OCI-LY1 (cell line): ENCODE measurements at regions not wholly inside any gene's neighbourhood (a gene's known extent, or its start where the extent isn't known, plus 50 kb on each side); places are given as distances from the start of the nearest gene placed in this dataset.

Source experiments
- H2AFZ ChIP-seq: fragments of 200-600 bp; sonication (generic), shearing (Covaris generic); 2 replicates; pipeline ENCODE4 v1.6.0; 2014; ENCODE audit warnings: antibody characterized with exemption, mild to moderate bottlenecking, low read length
- H3F3A ChIP-seq: fragments of 200-600 bp; sonication (generic), shearing (Covaris generic); 2 replicates; pipeline ENCODE4 v1.6.0; 2014; ENCODE audit warnings: mild to moderate bottlenecking, antibody characterized with exemption, low read length, moderate library complexity; ENCODE audit not compliant: insufficient read depth
- H3K27ac ChIP-seq: fragments of 200-600 bp; sonication (generic); 2 replicates; pipeline ENCODE4 v1.5.1; 2014; ENCODE audit warnings: low read length, mixed run types, mild to moderate bottlenecking, low read depth; ENCODE audit not compliant: poor library complexity, severe bottlenecking
- H3K27me3 ChIP-seq: fragments of 200-600 bp; sonication (generic); 2 replicates; pipeline ENCODE4 v1.6.0; 2014; ENCODE audit warnings: antibody characterized with exemption, mild to moderate bottlenecking, low read length, moderate library complexity; ENCODE audit not compliant: insufficient read depth
- H3K36me3 ChIP-seq: fragments of 200-600 bp; sonication (generic); 2 replicates; pipeline ENCODE4 v1.6.1; 2014; ENCODE audit warnings: mild to moderate bottlenecking, antibody characterized with exemption, low read length, moderate library complexity, mixed read lengths; ENCODE audit not compliant: insufficient read depth
- H3K4me1 ChIP-seq: fragments of 200-600 bp; sonication (generic); 2 replicates; pipeline ENCODE4 v1.5.1; 2014; ENCODE audit warnings: mild to moderate bottlenecking, low read length, moderate library complexity; ENCODE audit not compliant: insufficient read depth, severe bottlenecking
- H3K4me2 ChIP-seq: fragments of 200-600 bp; sonication (generic), shearing (Covaris generic); 2 replicates; pipeline ENCODE4 v1.6.1; 2014; ENCODE audit warnings: low read length
- H3K4me3 ChIP-seq: fragments of 200-600 bp; sonication (generic); 2 replicates; pipeline ENCODE4 v1.5.1; 2014; ENCODE audit warnings: low read length, low read depth, mild to moderate bottlenecking, mixed read lengths; ENCODE audit not compliant: poor library complexity, severe bottlenecking
- H3K79me2 ChIP-seq: fragments of 200-600 bp; shearing (Covaris generic); 2 replicates; pipeline ENCODE4 v1.6.1; 2016; ENCODE audit warnings: mixed run types, low read length, mixed read lengths; ENCODE audit not compliant: insufficient read depth
- H3K9ac ChIP-seq: fragments of 200-600 bp; sonication (generic), shearing (Covaris generic); 2 replicates; pipeline ENCODE4 v1.6.1; 2014; ENCODE audit warnings: mild to moderate bottlenecking, low read length, mixed read lengths
- H3K9me2 ChIP-seq: fragments of 200-600 bp; sonication (generic), shearing (Covaris generic); 2 replicates; pipeline ENCODE4 v1.6.1; 2014; ENCODE audit warnings: low read depth, mild to moderate bottlenecking, low read length, mixed read lengths
- H3K9me3 ChIP-seq: fragments of 200-600 bp; shearing (Covaris generic); 2 replicates; pipeline ENCODE4 v1.6.1; 2014; ENCODE audit warnings: low read length, mixed read lengths
- H4K20me1 ChIP-seq: fragments of 200-600 bp; sonication (generic), shearing (Covaris generic); 2 replicates; pipeline ENCODE4 v1.6.0; 2016; ENCODE audit warnings: mild to moderate bottlenecking, low read length; ENCODE audit not compliant: insufficient read depth
- EZH2 ChIP-seq: fragments of 200-600 bp; sonication (generic), shearing (Covaris generic); IDR thresholded peaks from 2 replicates; pipeline ENCODE4 v1.8.0; 2017; ENCODE audit warnings: borderline replicate concordance, mixed run types, mild to moderate bottlenecking, antibody characterized with exemption, low read length, moderate library complexity, mixed read lengths
- TF ChIP-seq, protein P1 (sequence below): fragments of 200-600 bp; sonication (generic), shearing (Covaris generic); IDR thresholded peaks from 2 replicates; pipeline ENCODE4 v1.5.1; 2017; ENCODE audit warnings: mild to moderate bottlenecking, antibody characterized with exemption, low read length, moderate library complexity, mixed read lengths

DNA sequence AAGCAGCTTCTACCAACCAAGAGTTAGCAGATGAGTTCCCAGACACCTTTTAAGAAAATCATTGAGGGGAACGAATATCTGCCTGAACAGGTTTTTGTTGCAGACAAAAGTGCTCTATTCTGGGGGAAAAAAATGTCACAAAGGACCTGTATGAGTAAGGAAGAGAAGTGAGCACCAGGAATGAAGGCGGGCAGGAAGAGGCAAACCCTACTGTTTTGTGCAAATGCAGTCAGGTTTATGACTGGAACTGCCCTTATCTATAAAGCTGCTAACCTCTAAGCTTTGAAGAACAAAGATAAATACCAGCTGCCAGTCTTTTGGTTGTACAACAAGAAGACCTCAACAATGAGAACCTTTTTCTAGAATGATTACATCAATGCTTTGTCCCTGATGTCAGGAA, 292.4 kb upstream of the SP4 start:
- Histone ChIP-seq H3F3A (no peaks in the 10 kb centered on the region), H3K27me3 (0 out of 2 replicates have a peak, but pooled peaks cover 2% of the 10 kb centered on the region), H4K20me1 (no peaks in the 10 kb centered on the region), H3K4me3 (no peak overlapping the region), H3K4me1 (no peaks in the 10 kb centered on the region), H3K27ac (no peak overlapping the region), H3K36me3 (no peaks in the 10 kb centered on the region), H3K4me2 (no peak overlapping the region), H3K9me2 (no peaks in the 10 kb centered on the region), H3K9me3 (no peaks in the 10 kb centered on the region), H2AFZ (no peak overlapping the region), H3K79me2 (no peaks in the 10 kb centered on the region), H3K9ac (no peak overlapping the region)
- TF ChIP-seq, protein P1, sequence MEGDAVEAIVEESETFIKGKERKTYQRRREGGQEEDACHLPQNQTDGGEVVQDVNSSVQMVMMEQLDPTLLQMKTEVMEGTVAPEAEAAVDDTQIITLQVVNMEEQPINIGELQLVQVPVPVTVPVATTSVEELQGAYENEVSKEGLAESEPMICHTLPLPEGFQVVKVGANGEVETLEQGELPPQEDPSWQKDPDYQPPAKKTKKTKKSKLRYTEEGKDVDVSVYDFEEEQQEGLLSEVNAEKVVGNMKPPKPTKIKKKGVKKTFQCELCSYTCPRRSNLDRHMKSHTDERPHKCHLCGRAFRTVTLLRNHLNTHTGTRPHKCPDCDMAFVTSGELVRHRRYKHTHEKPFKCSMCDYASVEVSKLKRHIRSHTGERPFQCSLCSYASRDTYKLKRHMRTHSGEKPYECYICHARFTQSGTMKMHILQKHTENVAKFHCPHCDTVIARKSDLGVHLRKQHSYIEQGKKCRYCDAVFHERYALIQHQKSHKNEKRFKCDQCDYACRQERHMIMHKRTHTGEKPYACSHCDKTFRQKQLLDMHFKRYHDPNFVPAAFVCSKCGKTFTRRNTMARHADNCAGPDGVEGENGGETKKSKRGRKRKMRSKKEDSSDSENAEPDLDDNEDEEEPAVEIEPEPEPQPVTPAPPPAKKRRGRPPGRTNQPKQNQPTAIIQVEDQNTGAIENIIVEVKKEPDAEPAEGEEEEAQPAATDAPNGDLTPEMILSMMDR = no peak
- no peak for TF ChIP-seq EZH2

DNA sequence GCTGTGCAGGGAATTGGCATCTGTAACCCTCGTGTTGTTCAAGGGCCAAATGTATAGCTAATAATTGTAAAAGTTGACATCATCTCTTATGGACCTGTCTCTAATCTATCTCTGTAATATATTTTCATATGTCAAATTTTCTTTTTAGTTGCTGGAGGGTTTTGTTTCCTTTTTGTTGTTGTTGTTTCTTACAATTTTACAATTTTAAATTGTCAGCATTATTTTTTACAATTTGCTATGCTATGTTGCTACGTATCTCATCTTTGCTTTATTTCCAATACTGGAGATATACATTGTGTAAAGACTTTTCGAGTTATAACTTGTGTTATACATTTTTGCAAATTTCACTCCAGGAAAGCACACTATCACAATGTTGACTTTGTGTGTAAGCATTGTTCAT, 290.2 kb upstream of the SP4 start:
- TF ChIP-seq EZH2 = no peak
- TF ChIP-seq, protein P1 = no peak
- Histone ChIP-seq H2AFZ (no peak overlapping the region), H3K4me3 (no peak overlapping the region), H3K36me3 (no peaks in the 10 kb centered on the region), H3K4me1 (no peaks in the 10 kb centered on the region), H3K4me2 (no peak overlapping the region), H3K79me2 (no peaks in the 10 kb centered on the region), H3F3A (no peaks in the 10 kb centered on the region), H3K27ac (no peak overlapping the region), H3K9me2 (no peaks in the 10 kb centered on the region), H3K9me3 (no peaks in the 10 kb centered on the region), H3K9ac (no peak overlapping the region), H3K27me3 (0 out of 2 replicates have a peak, but pooled peaks cover 5% of the 10 kb centered on the region), H4K20me1 (no peaks in the 10 kb centered on the region)

DNA sequence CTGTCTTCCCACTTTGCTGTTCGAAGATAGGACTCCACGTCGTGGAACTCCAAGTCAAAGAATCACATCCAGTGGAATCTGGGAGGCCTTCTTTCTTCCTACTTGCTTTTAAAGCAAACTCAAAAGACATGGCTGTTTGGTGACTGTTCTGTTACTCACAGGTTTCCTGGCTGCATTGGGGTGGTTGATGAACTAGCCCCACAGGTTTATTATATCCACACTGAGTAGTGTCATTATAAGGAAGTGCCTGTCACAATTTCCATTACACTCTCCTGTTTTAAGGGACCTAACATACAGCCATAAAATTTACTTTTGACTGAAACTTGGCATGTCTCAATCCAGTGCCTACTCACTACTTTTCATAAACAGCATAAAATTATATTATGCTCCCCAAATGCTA, 287.3 kb upstream of the SP4 start:
- H3K4me1 ChIP-seq = no peaks in the 10 kb centered on the region
- no peak overlapping the region for H3K4me2 ChIP-seq
- no peaks in the 10 kb centered on the region for H4K20me1 ChIP-seq
- TF ChIP-seq EZH2 = no peak
- TF ChIP-seq, protein P1 = no peak
- H3K9me2 ChIP-seq = no peaks in the 10 kb centered on the region
- no peaks in the 10 kb centered on the region for H3K36me3 ChIP-seq
- H3F3A ChIP-seq = no peaks in the 10 kb centered on the region
- H3K79me2 ChIP-seq = no peaks in the 10 kb centered on the region
- no peak overlapping the region for H2AFZ ChIP-seq
- H3K9ac ChIP-seq = no peak overlapping the region
- no peaks in the 10 kb centered on the region for H3K9me3 ChIP-seq
- H3K27ac ChIP-seq = no peak overlapping the region
- H3K27me3 ChIP-seq = 0 out of 2 replicates have a peak, but pooled peaks cover 5% of the 10 kb centered on the region
- H3K4me3 ChIP-seq = no peak overlapping the region
